Fibroblast of skin of right quadriceps (primary cell): ENCODE measurements at regions not wholly inside any gene's neighbourhood (a gene's known extent, or its start where the extent isn't known, plus 50 kb on each side); places are given as distances from the start of the nearest gene placed in this dataset.
"Not testable (repeated sequence)": the region's sequence is repeated elsewhere in the genome, so short reads cannot be mapped to it uniquely, and the experiment has no call there.

ENCODE experiments used
- DNase-seq: peaks from one replicate; pipeline ENCODE4 v3.0.0-alpha.2; 2013

DNA sequence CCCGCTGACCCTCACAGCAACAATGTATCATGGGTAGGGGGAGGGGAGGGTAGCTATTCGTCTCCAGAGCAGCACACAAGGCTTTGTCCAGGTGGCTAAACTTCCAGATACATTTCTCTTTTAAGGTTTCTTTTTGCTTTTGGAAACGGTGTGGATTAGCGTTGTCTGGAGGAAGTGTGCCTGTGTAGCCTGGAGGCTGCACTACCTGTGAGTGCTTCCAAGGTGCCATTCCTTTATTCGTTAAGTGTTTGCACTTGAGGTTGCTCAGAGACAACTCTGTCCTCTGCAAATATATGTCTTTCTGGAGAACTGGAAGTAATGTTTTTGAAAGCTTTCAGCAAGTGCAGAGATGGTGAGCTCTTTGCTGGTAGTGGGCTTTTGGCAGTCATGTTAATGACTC is 53.1 kb downstream of the HSFY1 start:
- DNase-seq, result not testable (repeated sequence)

DNA sequence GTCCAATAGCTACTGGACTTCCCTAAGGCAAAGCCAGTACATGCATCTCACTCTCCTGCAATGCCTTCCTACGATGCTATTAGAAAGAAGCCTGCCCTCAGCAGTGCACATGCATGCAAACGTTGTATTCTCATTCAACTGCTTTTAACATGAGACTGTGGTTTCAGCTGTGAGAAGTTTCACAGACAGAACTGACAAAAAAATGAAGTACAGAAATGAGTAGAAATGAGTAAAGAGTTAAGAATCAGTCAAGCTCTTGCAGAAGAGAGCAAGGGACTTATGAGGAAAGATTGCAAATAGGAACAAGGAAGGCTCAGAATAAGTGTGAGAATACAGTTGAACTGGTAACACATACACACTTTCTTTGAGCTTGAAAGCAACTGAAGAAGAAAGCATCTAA is 54.8 kb downstream of the HSFY1 start:
- DNase-seq, result not testable (repeated sequence)

DNA sequence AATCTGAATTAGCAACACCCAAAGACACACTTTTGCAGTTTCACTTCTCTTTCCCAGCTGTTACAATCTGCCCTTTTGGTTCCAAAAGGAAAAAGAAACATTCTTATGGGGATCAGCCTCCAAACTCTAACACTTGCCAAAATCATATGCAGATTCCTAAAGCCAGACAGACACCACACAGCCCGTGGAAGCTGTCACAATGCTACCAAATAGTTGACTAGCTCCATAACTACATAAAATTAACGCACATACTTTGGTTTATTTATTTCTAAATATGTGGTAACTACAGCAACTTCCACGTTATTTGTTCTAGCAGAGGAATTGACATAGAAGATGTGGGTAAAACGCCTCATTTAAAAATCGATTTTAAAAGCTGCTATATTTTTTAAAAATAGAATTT is 59.7 kb downstream of the HSFY1 start:
- not testable (repeated sequence) for DNase-seq

DNA sequence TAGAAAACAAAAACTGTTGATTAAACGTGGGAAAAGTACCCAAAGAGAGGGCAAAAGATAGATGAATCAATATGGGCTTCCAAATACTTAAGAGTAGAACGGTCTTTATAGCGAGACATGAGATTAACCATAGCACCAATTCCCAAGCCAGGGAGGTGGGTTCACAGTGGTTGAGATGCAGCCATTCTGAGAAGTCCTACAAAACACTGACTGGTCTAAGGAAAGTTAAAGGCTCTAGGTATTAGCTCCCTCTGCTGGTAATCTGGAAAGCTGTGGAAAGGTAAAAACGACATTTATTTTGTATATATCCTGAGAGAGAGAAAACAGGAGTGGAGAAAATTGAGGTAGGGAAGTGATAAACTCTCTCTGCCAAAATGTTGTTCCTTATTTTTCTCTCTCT is 61.7 kb downstream of the HSFY1 start:
- not testable (repeated sequence) for DNase-seq

DNA sequence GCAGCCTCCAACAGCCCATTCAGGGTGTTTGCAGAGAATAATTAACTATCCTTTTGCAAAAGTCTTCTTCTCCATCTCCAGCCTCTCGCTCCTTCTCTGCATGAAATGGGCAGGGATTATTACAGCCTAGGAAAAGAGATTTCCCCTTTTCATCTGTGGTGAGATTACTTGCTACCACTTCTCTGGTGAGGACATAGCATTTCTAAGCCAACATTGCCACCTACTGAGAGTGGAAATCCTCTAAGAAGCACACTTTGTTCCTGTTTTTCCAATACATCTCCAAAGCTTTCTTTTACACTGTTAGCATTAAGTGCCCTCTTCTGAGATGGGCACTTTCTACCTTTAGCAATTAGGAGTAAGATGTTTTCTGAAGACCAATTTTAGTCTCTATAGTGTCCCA is 69.3 kb downstream of the HSFY1 start:
- DNase-seq, result not testable (repeated sequence)

DNA sequence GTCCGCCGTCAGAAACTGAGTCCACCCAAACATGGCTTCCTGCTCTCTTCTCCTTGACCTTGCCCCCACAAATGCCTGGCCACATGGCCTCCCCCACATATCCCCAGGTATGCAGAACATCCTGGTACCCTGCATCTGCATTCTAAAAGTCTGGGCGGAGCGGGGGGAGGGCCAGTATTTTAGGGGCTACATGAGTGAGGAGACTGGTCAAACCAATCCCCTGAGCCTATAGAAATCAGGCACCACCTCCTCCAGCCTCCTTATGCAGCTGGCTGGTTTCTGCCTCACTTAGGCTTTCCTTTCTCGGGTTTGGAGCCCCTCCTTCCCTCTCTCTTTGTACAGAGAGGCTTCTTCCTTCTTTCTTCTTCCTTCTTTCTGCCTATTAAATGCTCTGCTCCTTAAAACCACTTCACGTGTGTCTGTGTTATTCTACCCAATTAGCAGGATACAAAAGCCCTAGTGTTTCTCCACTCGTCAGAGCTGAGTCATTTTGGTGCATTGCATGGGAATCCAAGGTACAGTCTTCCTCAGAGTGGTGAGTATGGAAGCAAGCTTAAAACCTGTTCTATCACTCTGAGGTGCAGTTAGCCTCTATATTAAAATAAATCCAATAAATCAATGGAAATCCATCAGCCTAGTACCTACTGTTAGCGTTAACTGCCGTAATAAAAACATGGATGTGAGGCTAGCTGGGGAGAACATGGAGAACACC is 83.4 kb downstream of the HSFY1 start:
- DNase-seq, result not testable (repeated sequence)

DNA sequence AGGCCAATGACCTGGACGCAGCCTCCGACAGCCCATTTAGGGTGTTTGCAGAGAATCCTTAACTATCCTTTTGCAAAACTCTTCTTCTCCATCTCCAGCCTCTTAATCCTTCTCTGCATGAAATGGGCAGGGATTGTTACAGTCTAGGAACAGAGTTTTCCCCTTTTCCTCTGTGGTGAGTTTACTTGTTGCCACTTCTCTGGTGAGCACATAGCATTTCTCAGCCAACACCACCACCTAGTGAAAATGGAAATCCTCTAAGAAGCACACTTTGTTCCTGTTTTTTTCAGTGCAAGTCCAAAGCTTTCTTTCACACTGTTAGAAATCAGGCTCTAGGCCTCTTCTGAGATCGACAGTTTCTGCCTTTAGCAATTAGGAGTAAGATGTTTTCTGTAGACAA is 84.1 kb downstream of the HSFY1 start:
- not testable (repeated sequence) for DNase-seq

DNA sequence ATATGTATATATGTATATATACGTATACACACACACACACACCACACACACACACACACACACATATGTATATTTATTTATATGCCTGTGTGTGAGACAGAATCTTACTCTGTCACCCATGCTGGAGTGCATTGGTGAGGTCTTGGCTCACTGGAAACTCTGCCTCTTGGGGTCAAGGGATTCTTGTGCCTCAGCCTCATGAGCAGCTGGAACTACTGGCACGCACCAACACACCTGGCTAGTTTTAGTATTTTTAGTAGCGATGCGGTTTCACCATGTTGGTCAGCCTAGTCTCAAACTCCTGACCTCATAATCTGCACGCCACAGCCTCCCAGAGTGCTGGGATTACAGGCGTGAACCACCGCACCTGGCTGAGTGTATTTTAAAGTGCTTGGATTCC is 85.1 kb downstream of the HSFY1 start:
- not testable (repeated sequence) for DNase-seq

DNA sequence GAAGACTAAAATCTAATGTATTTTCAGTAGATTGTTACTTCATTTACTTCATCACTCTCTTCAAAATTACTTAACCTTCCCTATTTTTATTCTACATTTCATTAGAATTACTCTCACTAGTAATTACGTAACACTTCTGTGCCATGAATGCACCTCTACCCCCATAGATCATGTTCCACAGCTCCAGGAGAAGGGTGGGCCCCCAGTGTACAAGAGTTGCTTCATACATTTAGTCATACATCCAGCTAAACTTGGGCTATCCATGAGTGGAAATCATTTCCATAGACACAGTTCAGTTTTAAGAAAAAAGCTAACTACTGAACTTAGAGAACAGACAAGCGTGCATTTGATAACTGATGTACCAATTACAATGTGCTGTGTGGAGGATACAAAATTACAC is 104.2 kb downstream of the HSFY1 start:
- DNase-seq, result no peak

DNA sequence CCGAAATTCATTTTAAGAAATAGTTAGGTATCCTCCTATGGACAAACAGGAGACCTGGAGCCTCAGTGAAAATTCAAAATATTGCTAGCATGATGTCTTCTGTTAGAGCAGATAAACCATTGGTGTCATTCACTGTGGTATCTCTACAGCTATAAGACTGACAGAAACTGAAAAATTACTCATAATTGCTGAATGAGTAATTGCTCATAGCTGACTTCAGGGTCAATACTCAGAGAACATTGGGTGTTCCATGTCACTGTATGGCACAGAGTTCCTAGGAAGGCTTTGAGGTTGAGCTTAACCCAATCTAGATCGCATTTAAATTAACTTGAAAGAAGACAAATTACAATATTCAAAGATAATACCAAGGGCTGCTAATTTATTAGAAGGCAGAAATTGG is 109.0 kb downstream of the HSFY2 start:
- DNase-seq, result no peak

DNA sequence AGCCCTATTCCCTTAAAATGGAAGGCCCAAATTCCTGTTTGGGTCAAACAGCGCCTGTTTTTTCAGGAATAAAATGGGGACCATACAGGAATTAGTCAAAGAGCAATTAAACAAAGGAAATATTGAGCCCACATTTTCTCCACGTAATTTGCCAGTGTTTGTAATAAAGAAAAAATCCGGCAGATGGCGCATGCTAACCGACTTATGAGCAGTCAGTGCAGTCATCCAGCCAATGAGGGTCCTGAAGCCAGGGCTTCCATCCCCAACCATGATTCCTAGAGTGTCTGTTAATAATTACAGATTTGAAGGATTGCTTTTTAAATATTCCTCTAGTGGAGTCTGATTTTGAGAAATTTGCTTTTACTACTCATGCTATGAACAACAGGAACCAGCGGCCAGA is 103.7 kb downstream of the HSFY2 start:
- DNase-seq, result peak; percentile 0

DNA sequence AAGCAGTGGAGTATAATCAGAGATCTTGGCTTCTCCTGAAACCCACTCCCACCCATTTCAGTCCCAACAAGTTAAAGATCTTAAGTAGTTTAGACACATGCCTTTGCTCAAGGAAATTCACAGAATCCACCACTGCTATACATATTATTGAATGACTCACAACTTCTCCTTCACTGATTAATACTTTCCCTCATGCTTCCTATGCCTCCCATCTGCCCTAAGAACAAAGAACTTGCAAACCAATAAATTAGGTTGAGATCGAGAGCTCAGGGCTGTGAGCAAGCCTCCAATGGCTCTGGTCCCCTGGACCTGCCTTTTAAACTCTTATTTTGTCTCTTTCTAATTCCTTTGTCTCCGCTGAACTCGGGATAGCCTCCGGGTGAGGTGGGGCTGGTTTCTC is 101.6 kb downstream of the HSFY2 start:
- no peak for DNase-seq

DNA sequence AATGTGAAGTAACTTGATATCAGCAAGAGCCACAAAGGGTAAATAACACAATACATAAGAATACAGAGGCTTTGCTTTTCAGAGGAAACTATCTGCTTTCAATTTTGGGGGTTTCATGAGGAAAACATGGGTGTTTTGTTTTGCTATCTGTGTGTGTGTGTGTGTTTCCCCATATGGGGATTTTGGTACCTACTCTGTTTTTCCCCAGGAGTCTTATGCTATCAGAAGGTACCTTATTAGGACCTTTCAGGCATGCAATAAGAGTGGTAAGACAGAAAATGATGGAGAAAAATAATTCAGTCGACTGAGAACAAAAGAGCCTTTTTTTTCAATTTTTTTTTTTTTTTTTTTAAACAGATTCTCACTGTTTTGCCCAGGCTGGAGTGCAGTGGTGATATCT is 87.5 kb downstream of the HSFY2 start:
- not testable (repeated sequence) for DNase-seq

DNA sequence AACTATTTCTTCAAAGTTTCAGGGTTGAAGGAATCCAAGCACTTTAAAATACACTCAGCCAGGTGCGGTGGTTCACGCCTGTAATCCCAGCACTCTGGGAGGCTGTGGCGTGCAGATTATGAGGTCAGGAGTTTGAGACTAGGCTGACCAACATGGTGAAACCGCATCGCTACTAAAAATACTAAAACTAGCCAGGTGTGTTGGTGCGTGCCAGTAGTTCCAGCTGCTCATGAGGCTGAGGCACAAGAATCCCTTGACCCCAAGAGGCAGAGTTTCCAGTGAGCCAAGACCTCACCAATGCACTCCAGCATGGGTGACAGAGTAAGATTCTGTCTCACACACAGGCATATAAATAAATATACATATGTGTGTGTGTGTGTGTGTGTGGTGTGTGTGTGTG is 85.2 kb downstream of the HSFY2 start:
- DNase-seq, result not testable (repeated sequence)

DNA sequence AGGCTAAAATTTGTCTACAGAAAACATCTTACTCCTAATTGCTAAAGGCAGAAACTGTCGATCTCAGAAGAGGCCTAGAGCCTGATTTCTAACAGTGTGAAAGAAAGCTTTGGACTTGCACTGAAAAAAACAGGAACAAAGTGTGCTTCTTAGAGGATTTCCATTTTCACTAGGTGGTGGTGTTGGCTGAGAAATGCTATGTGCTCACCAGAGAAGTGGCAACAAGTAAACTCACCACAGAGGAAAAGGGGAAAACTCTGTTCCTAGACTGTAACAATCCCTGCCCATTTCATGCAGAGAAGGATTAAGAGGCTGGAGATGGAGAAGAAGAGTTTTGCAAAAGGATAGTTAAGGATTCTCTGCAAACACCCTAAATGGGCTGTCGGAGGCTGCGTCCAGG is 84.1 kb downstream of the HSFY2 start:
- not testable (repeated sequence) for DNase-seq

DNA sequence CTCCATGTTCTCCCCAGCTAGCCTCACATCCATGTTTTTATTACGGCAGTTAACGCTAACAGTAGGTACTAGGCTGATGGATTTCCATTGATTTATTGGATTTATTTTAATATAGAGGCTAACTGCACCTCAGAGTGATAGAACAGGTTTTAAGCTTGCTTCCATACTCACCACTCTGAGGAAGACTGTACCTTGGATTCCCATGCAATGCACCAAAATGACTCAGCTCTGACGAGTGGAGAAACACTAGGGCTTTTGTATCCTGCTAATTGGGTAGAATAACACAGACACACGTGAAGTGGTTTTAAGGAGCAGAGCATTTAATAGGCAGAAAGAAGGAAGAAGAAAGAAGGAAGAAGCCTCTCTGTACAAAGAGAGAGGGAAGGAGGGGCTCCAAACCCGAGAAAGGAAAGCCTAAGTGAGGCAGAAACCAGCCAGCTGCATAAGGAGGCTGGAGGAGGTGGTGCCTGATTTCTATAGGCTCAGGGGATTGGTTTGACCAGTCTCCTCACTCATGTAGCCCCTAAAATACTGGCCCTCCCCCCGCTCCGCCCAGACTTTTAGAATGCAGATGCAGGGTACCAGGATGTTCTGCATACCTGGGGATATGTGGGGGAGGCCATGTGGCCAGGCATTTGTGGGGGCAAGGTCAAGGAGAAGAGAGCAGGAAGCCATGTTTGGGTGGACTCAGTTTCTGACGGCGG is 83.5 kb downstream of the HSFY2 start:
- DNase-seq, result not testable (repeated sequence)

DNA sequence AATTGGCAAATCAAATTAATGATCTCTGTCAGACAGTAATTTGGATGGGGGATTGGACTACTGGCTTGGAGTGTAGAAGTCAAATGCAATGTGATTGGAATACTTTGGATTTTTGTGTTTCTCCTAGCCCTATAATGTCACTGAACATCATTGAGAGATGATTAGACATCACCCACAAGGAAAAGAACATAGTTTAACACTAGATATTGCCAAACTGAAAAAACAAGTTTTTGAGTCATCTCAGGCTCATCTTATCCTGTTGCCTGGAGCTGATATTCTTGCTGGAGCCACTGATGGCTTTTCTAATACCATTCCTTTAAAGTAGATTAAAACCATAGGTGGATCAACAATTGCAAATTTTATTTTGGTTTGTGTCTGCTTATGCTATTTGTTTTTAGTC is 76.7 kb downstream of the HSFY2 start:
- not testable (repeated sequence) for DNase-seq

DNA sequence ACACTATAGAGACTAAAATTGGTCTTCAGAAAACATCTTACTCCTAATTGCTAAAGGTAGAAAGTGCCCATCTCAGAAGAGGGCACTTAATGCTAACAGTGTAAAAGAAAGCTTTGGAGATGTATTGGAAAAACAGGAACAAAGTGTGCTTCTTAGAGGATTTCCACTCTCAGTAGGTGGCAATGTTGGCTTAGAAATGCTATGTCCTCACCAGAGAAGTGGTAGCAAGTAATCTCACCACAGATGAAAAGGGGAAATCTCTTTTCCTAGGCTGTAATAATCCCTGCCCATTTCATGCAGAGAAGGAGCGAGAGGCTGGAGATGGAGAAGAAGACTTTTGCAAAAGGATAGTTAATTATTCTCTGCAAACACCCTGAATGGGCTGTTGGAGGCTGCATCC is 69.3 kb downstream of the HSFY2 start:
- not testable (repeated sequence) for DNase-seq

DNA sequence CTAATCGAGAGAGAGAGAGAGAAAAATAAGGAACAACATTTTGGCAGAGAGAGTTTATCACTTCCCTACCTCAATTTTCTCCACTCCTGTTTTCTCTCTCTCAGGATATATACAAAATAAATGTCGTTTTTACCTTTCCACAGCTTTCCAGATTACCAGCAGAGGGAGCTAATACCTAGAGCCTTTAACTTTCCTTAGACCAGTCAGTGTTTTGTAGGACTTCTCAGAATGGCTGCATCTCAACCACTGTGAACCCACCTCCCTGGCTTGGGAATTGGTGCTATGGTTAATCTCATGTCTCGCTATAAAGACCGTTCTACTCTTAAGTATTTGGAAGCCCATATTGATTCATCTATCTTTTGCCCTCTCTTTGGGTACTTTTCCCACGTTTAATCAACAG is 61.8 kb downstream of the HSFY2 start:
- not testable (repeated sequence) for DNase-seq

DNA sequence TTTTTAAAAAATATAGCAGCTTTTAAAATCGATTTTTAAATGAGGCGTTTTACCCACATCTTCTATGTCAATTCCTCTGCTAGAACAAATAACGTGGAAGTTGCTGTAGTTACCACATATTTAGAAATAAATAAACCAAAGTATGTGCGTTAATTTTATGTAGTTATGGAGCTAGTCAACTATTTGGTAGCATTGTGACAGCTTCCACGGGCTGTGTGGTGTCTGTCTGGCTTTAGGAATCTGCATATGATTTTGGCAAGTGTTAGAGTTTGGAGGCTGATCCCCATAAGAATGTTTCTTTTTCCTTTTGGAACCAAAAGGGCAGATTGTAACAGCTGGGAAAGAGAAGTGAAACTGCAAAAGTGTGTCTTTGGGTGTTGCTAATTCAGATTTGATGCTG is 59.8 kb downstream of the HSFY2 start:
- DNase-seq, result not testable (repeated sequence)

DNA sequence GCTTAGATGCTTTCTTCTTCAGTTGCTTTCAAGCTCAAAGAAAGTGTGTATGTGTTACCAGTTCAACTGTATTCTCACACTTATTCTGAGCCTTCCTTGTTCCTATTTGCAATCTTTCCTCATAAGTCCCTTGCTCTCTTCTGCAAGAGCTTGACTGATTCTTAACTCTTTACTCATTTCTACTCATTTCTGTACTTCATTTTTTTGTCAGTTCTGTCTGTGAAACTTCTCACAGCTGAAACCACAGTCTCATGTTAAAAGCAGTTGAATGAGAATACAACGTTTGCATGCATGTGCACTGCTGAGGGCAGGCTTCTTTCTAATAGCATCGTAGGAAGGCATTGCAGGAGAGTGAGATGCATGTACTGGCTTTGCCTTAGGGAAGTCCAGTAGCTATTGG is 54.8 kb downstream of the HSFY2 start:
- DNase-seq, result not testable (repeated sequence)

DNA sequence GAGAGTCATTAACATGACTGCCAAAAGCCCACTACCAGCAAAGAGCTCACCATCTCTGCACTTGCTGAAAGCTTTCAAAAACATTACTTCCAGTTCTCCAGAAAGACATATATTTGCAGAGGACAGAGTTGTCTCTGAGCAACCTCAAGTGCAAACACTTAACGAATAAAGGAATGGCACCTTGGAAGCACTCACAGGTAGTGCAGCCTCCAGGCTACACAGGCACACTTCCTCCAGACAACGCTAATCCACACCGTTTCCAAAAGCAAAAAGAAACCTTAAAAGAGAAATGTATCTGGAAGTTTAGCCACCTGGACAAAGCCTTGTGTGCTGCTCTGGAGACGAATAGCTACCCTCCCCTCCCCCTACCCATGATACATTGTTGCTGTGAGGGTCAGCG is 53.1 kb downstream of the HSFY2 start:
- DNase-seq, result not testable (repeated sequence)
